HG02642 (cell line): ENCODE measurements at regions not wholly inside any gene's neighbourhood (a gene's known extent, or its start where the extent isn't known, plus 50 kb on each side); places are given as distances from the start of the nearest gene placed in this dataset.

ENCODE experiments used
- ATAC-seq: cut with Tn5 transposase; IDR thresholded peaks from one replicate; pipeline ENCODE4 v1.9.1; 2021; ENCODE audit warnings: mild to moderate bottlenecking; ENCODE audit not compliant: unreplicated experiment, poor library complexity

GRCh38 chr4:184310881-184311709 is 93.4 kb upstream of the ENPP6 start:
- ATAC-seq: no peak

- ATAC-seq: no peak
These were observed 92.5 kb upstream of the ENPP6 start for GRCh38 chr4:184310171-184310567.

- ATAC-seq: no peak
These were observed 91.8 kb upstream of the ENPP6 start for GRCh38 chr4:184309241-184310170.

GRCh38 chr4:184306949-184307348 is 89.3 kb upstream of the ENPP6 start:
- no peak for ATAC-seq

GRCh38 chr4:184306470-184306869 is 88.8 kb upstream of the ENPP6 start:
- ATAC-seq: no peak

- no peak for ATAC-seq
These were observed 83.1 kb upstream of the ENPP6 start for GRCh38 chr4:184300816-184301215.

- ATAC-seq: no peak
These were observed 80.6 kb upstream of the ENPP6 start for GRCh38 chr4:184298254-184298653.

GRCh38 chr4:184295206-184295605 is 77.5 kb upstream of the ENPP6 start:
- ATAC-seq: no peak

GRCh38 chr4:184294606-184295133 is 77.0 kb upstream of the ENPP6 start:
- ATAC-seq: no peak

- ATAC-seq: no peak
These were observed 75.9 kb upstream of the ENPP6 start for GRCh38 chr4:184293552-184293951.

GRCh38 chr4:184292877-184293276 is 75.2 kb upstream of the ENPP6 start:
- no peak for ATAC-seq

GRCh38 chr4:184292465-184292867 is 74.8 kb upstream of the ENPP6 start:
- no peak for ATAC-seq

- ATAC-seq: no peak
These were observed 71.5 kb upstream of the ENPP6 start for GRCh38 chr4:184289179-184289535.

- ATAC-seq: peak; percentile 62
These were observed 70.9 kb upstream of the ENPP6 start for GRCh38 chr4:184288451-184289178.

- ATAC-seq: no peak
These were observed 70.1 kb upstream of the ENPP6 start for GRCh38 chr4:184287697-184288255.

- no peak for ATAC-seq
These were observed 68.7 kb upstream of the ENPP6 start for GRCh38 chr4:184286358-184286757.

- ATAC-seq: no peak
These were observed 67.1 kb upstream of the ENPP6 start for GRCh38 chr4:184284742-184285141.

- ATAC-seq: no peak
These were observed 66.6 kb upstream of the ENPP6 start for GRCh38 chr4:184284336-184284690.

GRCh38 chr4:184283659-184284335 is 66.1 kb upstream of the ENPP6 start:
- ATAC-seq: no peak
